ENCODE measurements at regions not wholly inside any gene's neighbourhood (a gene's known extent, or its start where the extent isn't known, plus 50 kb on each side); places are given as distances from the start of the nearest gene placed in this dataset.

DNA sequence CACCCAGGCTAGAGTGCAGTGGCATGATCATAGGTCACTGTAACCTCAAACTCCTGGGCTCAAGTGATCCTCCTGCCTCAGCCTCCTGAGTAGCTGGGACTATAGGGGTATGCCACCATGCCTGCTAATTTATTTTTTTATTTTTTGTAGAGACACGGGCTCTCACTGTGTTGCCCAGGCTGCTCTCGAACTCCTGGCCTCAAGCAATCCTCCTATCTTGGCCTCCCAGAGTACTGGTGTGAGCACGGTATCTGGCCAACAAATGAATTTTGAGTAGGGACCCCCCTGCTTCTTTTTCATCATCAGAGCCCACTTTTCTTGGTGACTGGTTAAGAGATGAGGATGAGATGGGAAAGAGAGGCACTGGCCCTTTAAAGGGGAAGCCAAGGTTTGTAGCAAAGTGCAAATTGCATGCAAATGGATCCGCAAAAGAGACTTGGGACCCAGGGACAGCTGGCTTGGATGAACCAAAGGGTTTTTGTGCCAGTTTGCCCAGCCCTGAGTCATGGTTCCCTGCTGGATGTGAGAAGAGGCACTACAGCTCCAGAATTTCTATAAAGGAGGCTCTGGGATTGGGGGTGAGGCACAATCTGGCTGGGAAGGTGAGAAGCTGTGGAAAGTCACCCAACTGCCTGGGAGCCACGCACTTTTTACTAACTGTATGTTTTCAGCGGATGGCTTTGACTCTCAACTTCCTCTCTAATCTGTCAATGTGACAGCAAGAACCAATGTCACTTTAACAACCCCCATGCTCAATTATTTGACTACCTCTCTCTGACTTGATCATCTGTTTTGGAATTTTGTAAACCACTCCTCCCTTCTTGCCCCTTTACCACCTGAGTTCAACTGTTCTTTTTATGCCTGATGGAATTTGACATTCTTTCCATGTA, 58.7 kb upstream of the RNF24 start:
- Histone ChIP-seq H3K36me3 (no peaks in the 10 kb centered on the region), H3K4me1 (no peaks in the 10 kb centered on the region), H3K27ac (no peak overlapping the region), H3K4me3 (no peak overlapping the region), H3K9me3 (no peaks in the 10 kb centered on the region), H3K27me3 (no peaks in the 10 kb centered on the region)
- TF ChIP-seq, protein P1, sequence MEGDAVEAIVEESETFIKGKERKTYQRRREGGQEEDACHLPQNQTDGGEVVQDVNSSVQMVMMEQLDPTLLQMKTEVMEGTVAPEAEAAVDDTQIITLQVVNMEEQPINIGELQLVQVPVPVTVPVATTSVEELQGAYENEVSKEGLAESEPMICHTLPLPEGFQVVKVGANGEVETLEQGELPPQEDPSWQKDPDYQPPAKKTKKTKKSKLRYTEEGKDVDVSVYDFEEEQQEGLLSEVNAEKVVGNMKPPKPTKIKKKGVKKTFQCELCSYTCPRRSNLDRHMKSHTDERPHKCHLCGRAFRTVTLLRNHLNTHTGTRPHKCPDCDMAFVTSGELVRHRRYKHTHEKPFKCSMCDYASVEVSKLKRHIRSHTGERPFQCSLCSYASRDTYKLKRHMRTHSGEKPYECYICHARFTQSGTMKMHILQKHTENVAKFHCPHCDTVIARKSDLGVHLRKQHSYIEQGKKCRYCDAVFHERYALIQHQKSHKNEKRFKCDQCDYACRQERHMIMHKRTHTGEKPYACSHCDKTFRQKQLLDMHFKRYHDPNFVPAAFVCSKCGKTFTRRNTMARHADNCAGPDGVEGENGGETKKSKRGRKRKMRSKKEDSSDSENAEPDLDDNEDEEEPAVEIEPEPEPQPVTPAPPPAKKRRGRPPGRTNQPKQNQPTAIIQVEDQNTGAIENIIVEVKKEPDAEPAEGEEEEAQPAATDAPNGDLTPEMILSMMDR (IDR thresholded peaks at IDR 0.05) = no peak
- DNase-seq (ENCODE audit: low spot score) = peak; percentile 43

DNA sequence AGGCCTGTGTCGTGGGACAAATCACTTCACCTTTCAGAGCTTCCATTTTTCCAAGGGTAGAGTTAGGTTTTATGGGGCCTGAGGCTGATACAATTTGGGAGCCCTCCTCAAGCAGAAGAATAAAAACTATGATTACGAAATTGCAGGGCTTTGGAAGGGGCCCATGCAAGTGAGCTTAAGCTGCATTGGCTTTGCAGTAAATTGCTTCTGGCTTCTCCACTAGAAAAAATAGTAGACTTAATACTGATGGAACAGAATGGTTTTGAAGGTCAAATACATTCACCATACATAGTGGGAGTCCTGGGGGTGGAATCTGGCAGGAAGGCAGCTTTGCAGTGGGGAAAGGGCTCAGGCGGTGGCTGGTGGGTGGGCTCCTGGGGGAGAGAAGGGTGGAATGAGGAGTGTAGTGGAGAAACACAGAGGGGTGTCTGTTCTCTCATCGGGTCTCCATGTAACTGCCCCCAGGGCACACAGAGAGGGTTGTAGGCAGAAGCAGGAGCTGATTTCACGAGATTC, 55.9 kb upstream of the RNF24 start:
- no peak for DNase-seq (ENCODE audit: low spot score)
- peaks cover 0 to under 1% of the 10 kb centered on the region in 2 donors for H3K4me1 ChIP-seq
- no peak overlapping the region for H3K27ac ChIP-seq

DNA sequence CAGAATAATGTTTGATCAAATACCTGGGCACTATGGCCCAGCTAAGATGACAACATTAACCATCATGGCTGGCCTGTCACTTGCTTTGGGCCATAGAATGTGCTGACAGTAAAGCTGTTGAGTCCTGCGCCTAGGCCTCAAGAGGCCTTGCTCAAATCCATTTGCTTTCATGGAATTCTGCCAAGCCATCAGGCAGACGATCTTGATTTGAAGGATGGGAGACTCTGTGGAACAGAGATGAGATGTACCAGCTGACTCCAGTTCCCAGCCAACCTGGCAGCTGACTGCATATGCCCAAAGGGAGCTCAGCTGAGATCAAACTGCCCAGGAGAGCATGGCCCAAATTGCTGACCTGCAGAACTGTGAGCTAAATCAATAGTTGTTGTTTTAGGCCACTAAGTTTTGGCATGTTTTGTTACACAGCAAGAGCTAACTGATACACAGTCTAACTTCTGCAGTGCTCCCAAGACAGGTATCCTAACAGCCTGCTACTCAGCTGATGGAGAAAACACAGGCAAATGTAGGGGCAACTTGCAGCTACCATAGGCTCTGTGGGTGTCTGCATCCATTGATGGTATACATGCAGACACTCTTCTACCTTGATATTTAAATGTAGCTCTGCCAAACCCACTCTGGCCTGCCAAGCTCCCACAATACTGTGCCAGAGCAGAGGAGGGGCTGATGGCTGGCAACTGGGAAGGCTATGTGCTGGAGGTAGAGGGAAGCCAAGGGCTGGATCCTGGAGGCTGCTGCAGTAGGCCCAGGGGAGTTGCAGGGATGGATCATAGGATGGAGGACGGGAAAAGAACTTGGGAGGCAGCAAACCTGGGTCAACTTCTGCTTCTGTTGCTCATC, 55.2 kb upstream of the RNF24 start:
- Histone ChIP-seq H3K27ac (no peak overlapping the region), H3K27me3 (no peaks in the 10 kb centered on the region), H3K4me1 (peaks cover 0 to 7% of the 10 kb centered on the region in 2 donors), H3K36me3 (no peaks in the 10 kb centered on the region), H3K9me3 (no peaks in the 10 kb centered on the region), H3K4me3 (no peak overlapping the region)
- no peak for DNase-seq (ENCODE audit: low spot score)
- TF ChIP-seq, protein P1 (IDR thresholded peaks at IDR 0.05) = no peak

More for the DNA sequence above, 55.9 kb upstream of the RNF24 start:
- TF ChIP-seq, protein P1 (IDR thresholded peaks at IDR 0.05) = no peak
- Histone ChIP-seq H3K27me3 (no peaks in the 10 kb centered on the region), H3K9me3 (no peaks in the 10 kb centered on the region), H3K4me3 (no peak overlapping the region), H3K36me3 (no peaks in the 10 kb centered on the region)

DNA sequence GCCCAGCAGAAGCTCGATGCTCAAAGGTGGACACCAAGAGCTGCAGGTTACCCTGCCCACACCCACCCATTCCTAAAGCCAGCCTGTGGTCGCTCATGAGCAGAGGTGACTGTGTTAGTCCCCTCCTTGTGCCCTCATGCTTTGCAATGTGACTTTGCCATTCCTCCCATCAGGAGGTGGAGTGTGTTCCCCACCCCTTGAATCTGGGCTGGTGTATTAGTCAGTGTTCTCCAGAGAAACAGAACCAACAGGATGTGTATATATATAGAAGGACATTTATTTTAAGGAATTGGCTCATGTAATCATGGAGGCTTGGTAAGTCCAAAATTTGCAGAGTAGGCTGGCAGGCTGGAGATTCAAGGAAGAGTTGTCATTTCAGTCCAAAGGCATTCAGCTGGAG, 54.4 kb upstream of the RNF24 start:
- H3K27me3 ChIP-seq = no peaks in the 10 kb centered on the region
- H3K4me1 ChIP-seq = peaks cover 0 to 15% of the 10 kb centered on the region in 2 donors
- no peak for DNase-seq (ENCODE audit: low spot score)

DNA sequence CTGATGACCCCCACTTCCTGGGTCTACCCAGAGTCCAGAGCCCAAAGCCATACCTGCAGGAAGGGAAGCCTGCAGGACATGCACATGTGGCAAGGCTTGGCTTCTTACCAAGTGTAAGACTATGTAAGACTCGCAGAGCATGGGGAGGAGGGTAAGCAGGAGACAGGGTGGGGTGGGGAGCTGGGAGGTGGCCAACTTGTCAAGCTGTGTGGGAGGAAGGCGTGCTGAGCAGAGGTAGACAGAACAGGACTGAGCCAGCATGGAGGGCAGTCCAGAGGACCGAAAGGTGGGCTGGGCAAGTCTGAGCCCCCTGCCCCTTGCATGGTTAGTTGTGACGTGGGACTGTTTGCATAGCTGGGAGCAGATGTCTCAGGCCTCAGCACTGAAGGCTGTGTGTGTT, 53.4 kb upstream of the RNF24 start:
- Histone ChIP-seq H3K36me3 (no peaks in the 10 kb centered on the region), H3K27ac (no peak overlapping the region), H3K4me1 (peaks cover 0 to 26% of the 10 kb centered on the region in 2 donors), H3K4me3 (no peak overlapping the region), H3K9me3 (no peaks in the 10 kb centered on the region), H3K27me3 (no peaks in the 10 kb centered on the region)
- TF ChIP-seq, protein P1 (IDR thresholded peaks at IDR 0.05) = no peak
- DNase-seq (ENCODE audit: low spot score) = no peak

More for the DNA sequence above, 54.4 kb upstream of the RNF24 start:
- Histone ChIP-seq H3K36me3 (no peaks in the 10 kb centered on the region), H3K4me3 (no peak overlapping the region), H3K9me3 (no peaks in the 10 kb centered on the region), H3K27ac (no peak overlapping the region)
- TF ChIP-seq, protein P1 (IDR thresholded peaks at IDR 0.05) = no peak
